HFF-Myc (cell line): ENCODE measurements at regions not wholly inside any gene's neighbourhood (a gene's known extent, or its start where the extent isn't known, plus 50 kb on each side); places are given as distances from the start of the nearest gene placed in this dataset.

Experiments used
- DNase-seq: peaks from one replicate; pipeline ENCODE4 v3.0.0-alpha.2; 2011; ENCODE audit warnings: low read depth; ENCODE audit errors: extremely low read depth
- H3K4me3 ChIP-seq: replicated peaks from 2 replicates; pipeline ENCODE4 v1.5.1; 2011; ENCODE audit warnings: low read depth, mild to moderate bottlenecking, control low read depth, low read length
- CTCF ChIP-seq: IDR thresholded peaks from 2 replicates; pipeline ENCODE4 v1.5.1; 2012; ENCODE audit warnings: mild to moderate bottlenecking, low read depth, low read length, control low read depth; ENCODE audit errors: missing control alignments

GRCh38 chr2:17104454-17104853 lies 413.8 kb downstream of the RAD51AP2 start:
- TF ChIP-seq CTCF, result no peak
- no peak overlapping the region for H3K4me3 ChIP-seq
- no peak for DNase-seq

- no peak overlapping the region for H3K4me3 ChIP-seq
- no peak for TF ChIP-seq CTCF
- no peak for DNase-seq
Measured at GRCh38 chr2:17101596-17101995, 416.6 kb downstream of the RAD51AP2 start.

- no peak for TF ChIP-seq CTCF
- no peak for DNase-seq
Measured at GRCh38 chr2:17101091-17101490, 417.1 kb downstream of the RAD51AP2 start.

GRCh38 chr2:17095340-17095739 lies 422.9 kb downstream of the RAD51AP2 start:
- no peak overlapping the region for H3K4me3 ChIP-seq
- no peak for DNase-seq
- TF ChIP-seq CTCF, result no peak

More at GRCh38 chr2:17101091-17101490, 417.1 kb downstream of the RAD51AP2 start:
- H3K4me3 ChIP-seq, result no peak overlapping the region

GRCh38 chr2:17093712-17094111 lies 424.5 kb downstream of the RAD51AP2 start:
- TF ChIP-seq CTCF, result no peak
- H3K4me3 ChIP-seq, result no peak overlapping the region
- DNase-seq, result no peak

- H3K4me3 ChIP-seq, result no peak overlapping the region
- no peak for DNase-seq
- no peak for TF ChIP-seq CTCF
Measured at GRCh38 chr2:17086990-17087389, 421.4 kb upstream of the CYRIA start.

- DNase-seq, result no peak
- TF ChIP-seq CTCF, result no peak
- H3K4me3 ChIP-seq, result no peak overlapping the region
Measured at GRCh38 chr2:17085546-17086202, 420.0 kb upstream of the CYRIA start.
